Chondrocyte (in vitro differentiated cells): ENCODE measurements at regions not wholly inside any gene's neighbourhood (a gene's known extent, or its start where the extent isn't known, plus 50 kb on each side); places are given as distances from the start of the nearest gene placed in this dataset.
"Not testable (repeated sequence)": the region's sequence is repeated elsewhere in the genome, so short reads cannot be mapped to it uniquely, and the experiment has no call there.

Experiments
- DNase-seq: peaks from one replicate; pipeline ENCODE4 v3.0.0; 2021; ENCODE audit warnings: mixed read lengths, low spot score
- H3K27ac Mint-ChIP-seq: one replicate; pipeline ENCODE4 v1.8.0; 2021; ENCODE audit warnings: mild to moderate bottlenecking, moderate library complexity, mixed read lengths; ENCODE audit not compliant: unreplicated experiment
- H3K27me3 Mint-ChIP-seq: 2 replicates; pipeline ENCODE4 v1.8.0; 2021; ENCODE audit warnings: low read depth, mixed read lengths
- H3K36me3 Mint-ChIP-seq: 2 replicates; pipeline ENCODE4 v1.8.0; 2021; ENCODE audit warnings: low read depth, mixed read lengths
- H3K4me1 Mint-ChIP-seq: 2 replicates; pipeline ENCODE4 v1.8.0; 2021; ENCODE audit warnings: low read depth, mild to moderate bottlenecking, mixed read lengths
- H3K4me3 Mint-ChIP-seq: one replicate; pipeline ENCODE4 v1.8.0; 2021; ENCODE audit warnings: mild to moderate bottlenecking, moderate library complexity, mixed read lengths; ENCODE audit not compliant: unreplicated experiment
- H3K9me3 Mint-ChIP-seq: 2 replicates; pipeline ENCODE4 v1.8.0; 2021; ENCODE audit warnings: low read depth, mixed read lengths
- TF ChIP-seq, protein P1 (sequence below): fragments of 200-600 bp; sonication (generic); IDR thresholded peaks from 2 replicates; pipeline ENCODE4 v1.5.0; 2021; ENCODE audit warnings: antibody characterized with exemption, mild to moderate bottlenecking, moderate library complexity

- H3K4me3 Mint-ChIP-seq, H3K36me3 Mint-ChIP-seq, H3K27me3 Mint-ChIP-seq, DNase-seq, H3K4me1 Mint-ChIP-seq, H3K27ac Mint-ChIP-seq: not testable (repeated sequence)
- H3K9me3 Mint-ChIP-seq, result peaks cover 51% of the 10 kb centered on the region
Observed at GRCh38 chr3:91348064-91348463, 2240.6 kb downstream of the EPHA3 start.

DNA sequence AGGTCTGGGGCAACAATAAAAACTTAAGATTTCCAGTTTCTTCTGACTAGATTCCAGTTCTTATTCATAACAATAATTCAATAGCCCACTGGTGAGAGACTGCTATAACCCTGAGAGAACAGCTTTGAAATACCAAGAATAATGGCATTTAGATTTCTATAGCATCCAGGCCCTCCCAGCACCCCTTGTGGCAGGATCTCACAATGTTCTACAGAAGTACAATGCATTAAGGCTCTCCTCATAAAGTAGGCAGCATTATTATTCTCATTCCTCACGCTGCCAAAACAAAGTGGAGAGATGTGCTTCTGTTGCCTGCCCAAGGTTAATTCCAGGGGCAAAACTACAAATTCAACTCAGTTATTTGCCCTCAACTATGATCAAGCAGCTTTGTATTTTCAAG, 2241.7 kb downstream of the EPHA3 start:
- peaks cover 47% of the 10 kb centered on the region for H3K9me3 Mint-ChIP-seq
- not testable (repeated sequence) for H3K4me3 Mint-ChIP-seq, H3K36me3 Mint-ChIP-seq, H3K27me3 Mint-ChIP-seq, H3K27ac Mint-ChIP-seq, H3K4me1 Mint-ChIP-seq, DNase-seq

DNA sequence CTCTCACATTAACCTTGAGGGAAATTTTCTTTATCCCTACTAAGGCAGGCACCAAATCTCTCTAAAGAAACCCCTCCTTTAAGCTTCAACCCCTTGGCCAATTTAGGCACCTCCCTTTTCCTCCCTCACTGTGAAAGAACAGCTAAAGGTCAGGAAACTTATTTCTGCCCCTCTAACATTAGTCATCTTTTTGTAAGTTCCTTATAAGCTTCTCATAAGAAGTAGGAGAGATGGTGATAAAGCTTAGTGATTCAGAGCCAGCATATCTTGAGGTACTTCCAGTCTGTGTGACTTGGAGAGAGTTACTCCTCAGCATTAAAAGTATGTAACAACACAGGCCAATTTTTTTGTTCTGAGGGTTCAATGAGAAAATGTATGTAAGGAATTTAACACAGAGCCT, 2244.7 kb downstream of the EPHA3 start:
- H3K27ac Mint-ChIP-seq, DNase-seq, H3K4me3 Mint-ChIP-seq, H3K4me1 Mint-ChIP-seq, H3K27me3 Mint-ChIP-seq, H3K36me3 Mint-ChIP-seq: not testable (repeated sequence)
- peaks cover 45% of the 10 kb centered on the region for H3K9me3 Mint-ChIP-seq

GRCh38 chr3:91359278-91359677, 2251.9 kb downstream of the EPHA3 start:
- H3K9me3 Mint-ChIP-seq, result peaks cover 46% of the 10 kb centered on the region
- not testable (repeated sequence) for H3K27me3 Mint-ChIP-seq

GRCh38 chr3:91383100-91383894, 2275.9 kb downstream of the EPHA3 start:
- not testable (repeated sequence) for H3K27ac Mint-ChIP-seq, H3K4me1 Mint-ChIP-seq, H3K27me3 Mint-ChIP-seq, H3K4me3 Mint-ChIP-seq, H3K36me3 Mint-ChIP-seq, DNase-seq
- peaks cover 44% of the 10 kb centered on the region for H3K9me3 Mint-ChIP-seq

More at GRCh38 chr3:91359278-91359677, 2251.9 kb downstream of the EPHA3 start:
- H3K4me3 Mint-ChIP-seq, H3K4me1 Mint-ChIP-seq, DNase-seq, H3K36me3 Mint-ChIP-seq, H3K27ac Mint-ChIP-seq: not testable (repeated sequence)

- peaks cover 22% of the 10 kb centered on the region for H3K9me3 Mint-ChIP-seq
- H3K4me1 Mint-ChIP-seq, H3K4me3 Mint-ChIP-seq, DNase-seq, H3K27me3 Mint-ChIP-seq, H3K36me3 Mint-ChIP-seq, H3K27ac Mint-ChIP-seq: not testable (repeated sequence)
Observed at GRCh38 chr3:91403938-91404337, 2296.5 kb downstream of the EPHA3 start.

DNA sequence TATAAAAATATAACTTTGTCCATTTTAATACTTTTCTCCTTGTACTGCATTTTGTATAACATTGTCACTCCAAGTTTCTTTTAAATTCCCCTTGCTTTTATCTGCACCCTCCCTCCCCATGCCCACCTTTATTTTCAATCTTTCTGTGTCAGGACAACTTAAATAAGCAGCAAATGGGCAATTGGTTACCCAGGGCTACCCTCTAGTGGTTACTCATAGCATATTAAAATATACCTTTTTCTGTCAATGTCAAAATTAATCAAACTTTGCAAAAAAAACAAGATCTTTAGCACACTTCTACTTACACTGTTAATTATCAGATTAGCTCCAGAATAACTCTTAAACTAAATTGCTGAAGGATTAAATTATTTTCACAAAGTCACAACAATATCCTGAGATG, 2334.6 kb downstream of the EPHA3 start:
- H3K36me3 Mint-ChIP-seq, H3K27ac Mint-ChIP-seq, H3K27me3 Mint-ChIP-seq, H3K4me3 Mint-ChIP-seq, H3K4me1 Mint-ChIP-seq, DNase-seq: not testable (repeated sequence)
- H3K9me3 Mint-ChIP-seq, result peaks cover 12% of the 10 kb centered on the region
- TF ChIP-seq, protein P1, sequence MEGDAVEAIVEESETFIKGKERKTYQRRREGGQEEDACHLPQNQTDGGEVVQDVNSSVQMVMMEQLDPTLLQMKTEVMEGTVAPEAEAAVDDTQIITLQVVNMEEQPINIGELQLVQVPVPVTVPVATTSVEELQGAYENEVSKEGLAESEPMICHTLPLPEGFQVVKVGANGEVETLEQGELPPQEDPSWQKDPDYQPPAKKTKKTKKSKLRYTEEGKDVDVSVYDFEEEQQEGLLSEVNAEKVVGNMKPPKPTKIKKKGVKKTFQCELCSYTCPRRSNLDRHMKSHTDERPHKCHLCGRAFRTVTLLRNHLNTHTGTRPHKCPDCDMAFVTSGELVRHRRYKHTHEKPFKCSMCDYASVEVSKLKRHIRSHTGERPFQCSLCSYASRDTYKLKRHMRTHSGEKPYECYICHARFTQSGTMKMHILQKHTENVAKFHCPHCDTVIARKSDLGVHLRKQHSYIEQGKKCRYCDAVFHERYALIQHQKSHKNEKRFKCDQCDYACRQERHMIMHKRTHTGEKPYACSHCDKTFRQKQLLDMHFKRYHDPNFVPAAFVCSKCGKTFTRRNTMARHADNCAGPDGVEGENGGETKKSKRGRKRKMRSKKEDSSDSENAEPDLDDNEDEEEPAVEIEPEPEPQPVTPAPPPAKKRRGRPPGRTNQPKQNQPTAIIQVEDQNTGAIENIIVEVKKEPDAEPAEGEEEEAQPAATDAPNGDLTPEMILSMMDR, result peak; percentile 40

DNA sequence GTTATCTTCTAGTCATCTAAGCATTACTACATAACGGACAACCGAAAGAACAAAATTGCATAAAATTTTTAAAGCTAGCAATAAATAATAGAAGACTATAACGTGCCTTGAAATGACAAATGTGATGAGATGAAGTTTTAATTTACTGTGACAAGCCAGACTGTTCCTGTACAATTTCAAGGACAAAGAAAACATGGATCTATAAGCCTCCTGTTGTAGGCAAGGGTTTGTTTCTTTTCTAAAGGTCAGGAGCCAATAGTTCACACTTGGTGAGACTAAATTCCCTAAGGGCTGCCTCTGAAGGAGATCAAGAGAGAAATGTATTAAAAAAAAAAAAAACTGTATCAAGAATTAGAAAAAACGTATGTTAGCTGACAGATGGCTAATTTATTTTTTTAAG, 2335.1 kb downstream of the EPHA3 start:
- not testable (repeated sequence) for H3K36me3 Mint-ChIP-seq

DNA sequence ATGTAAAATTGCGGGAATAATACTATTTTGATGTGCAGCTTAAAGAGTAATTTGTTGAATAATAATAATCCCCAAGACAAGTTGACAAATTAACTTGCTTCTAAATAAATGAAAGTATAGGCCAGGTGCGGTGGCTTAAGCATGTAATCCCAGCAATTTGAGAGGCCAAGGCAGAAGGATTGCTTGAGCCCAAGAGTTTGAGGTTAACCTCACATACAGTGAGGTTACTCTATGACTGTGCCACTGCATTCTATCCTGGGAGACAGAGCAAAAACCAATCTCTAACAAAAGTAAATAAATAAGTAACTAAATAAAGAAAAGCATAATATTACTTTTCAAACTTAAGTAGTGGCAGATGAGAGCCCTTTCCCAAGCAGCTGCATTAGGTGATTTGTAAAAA, 2341.0 kb downstream of the EPHA3 start:
- H3K9me3 Mint-ChIP-seq, result peaks cover 14% of the 10 kb centered on the region
- DNase-seq, H3K27ac Mint-ChIP-seq, H3K27me3 Mint-ChIP-seq, H3K4me3 Mint-ChIP-seq, H3K36me3 Mint-ChIP-seq, H3K4me1 Mint-ChIP-seq: not testable (repeated sequence)

More for the DNA sequence above, 2335.1 kb downstream of the EPHA3 start:
- H3K27ac Mint-ChIP-seq, H3K4me3 Mint-ChIP-seq, H3K27me3 Mint-ChIP-seq, H3K4me1 Mint-ChIP-seq, DNase-seq: not testable (repeated sequence)
- H3K9me3 Mint-ChIP-seq, result peaks cover 11% of the 10 kb centered on the region

- not testable (repeated sequence) for H3K27me3 Mint-ChIP-seq, H3K4me3 Mint-ChIP-seq, H3K27ac Mint-ChIP-seq
Observed at GRCh38 chr3:91466517-91466916, 2359.1 kb downstream of the EPHA3 start.

GRCh38 chr3:91469251-91469650, 2361.8 kb downstream of the EPHA3 start:
- DNase-seq, H3K27me3 Mint-ChIP-seq, H3K4me1 Mint-ChIP-seq, H3K4me3 Mint-ChIP-seq, H3K27ac Mint-ChIP-seq, H3K36me3 Mint-ChIP-seq: not testable (repeated sequence)
- peaks cover 19% of the 10 kb centered on the region for H3K9me3 Mint-ChIP-seq

More at GRCh38 chr3:91466517-91466916, 2359.1 kb downstream of the EPHA3 start:
- H3K36me3 Mint-ChIP-seq, DNase-seq, H3K4me1 Mint-ChIP-seq: not testable (repeated sequence)
- H3K9me3 Mint-ChIP-seq, result peaks cover 12% of the 10 kb centered on the region
